ENCODE measurements at regions not wholly inside any gene's neighbourhood (a gene's known extent, or its start where the extent isn't known, plus 50 kb on each side); places are given as distances from the start of the nearest gene placed in this dataset.

DNA sequence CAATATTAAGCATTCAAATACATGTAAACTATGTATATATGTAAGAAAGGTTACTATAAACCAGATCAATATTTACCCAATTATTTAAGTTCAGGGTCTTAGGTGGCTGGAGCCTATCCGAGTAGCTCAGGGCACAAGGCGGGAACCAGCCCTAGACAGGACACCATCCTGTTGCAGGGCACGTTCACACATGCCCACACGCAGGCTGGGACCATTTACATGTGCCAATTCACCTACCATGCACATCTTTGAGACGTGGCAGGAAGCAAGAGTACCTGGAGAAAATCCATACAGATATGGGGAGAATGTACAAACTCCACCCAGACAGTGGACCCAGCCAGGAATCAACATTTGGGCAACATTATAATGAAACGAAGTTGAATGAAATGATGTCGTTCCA, 263.0 kb upstream of the E2F7 start:
- TF ChIP-seq, protein P1, sequence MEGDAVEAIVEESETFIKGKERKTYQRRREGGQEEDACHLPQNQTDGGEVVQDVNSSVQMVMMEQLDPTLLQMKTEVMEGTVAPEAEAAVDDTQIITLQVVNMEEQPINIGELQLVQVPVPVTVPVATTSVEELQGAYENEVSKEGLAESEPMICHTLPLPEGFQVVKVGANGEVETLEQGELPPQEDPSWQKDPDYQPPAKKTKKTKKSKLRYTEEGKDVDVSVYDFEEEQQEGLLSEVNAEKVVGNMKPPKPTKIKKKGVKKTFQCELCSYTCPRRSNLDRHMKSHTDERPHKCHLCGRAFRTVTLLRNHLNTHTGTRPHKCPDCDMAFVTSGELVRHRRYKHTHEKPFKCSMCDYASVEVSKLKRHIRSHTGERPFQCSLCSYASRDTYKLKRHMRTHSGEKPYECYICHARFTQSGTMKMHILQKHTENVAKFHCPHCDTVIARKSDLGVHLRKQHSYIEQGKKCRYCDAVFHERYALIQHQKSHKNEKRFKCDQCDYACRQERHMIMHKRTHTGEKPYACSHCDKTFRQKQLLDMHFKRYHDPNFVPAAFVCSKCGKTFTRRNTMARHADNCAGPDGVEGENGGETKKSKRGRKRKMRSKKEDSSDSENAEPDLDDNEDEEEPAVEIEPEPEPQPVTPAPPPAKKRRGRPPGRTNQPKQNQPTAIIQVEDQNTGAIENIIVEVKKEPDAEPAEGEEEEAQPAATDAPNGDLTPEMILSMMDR (IDR thresholded peaks at IDR 0.05) = no peak
- no peak for TF ChIP-seq RCOR1 (IDR thresholded peaks at IDR 0.05; ENCODE audit: low read length)
- no peak for TF ChIP-seq EP300 (IDR thresholded peaks at IDR 0.05; ENCODE audit: borderline replicate concordance in 1 of 2, low read depth in 1 of 2, low read length in 1 of 2)
- TF ChIP-seq RAD21 (IDR thresholded peaks at IDR 0.05; ENCODE audit: low read length) = no peak
- no peak for TF ChIP-seq CHD2 (IDR thresholded peaks at IDR 0.05; ENCODE audit: low read length, partially characterized antibody)
- TF ChIP-seq FOXM1 (IDR thresholded peaks at IDR 0.05; ENCODE audit: low read depth) = no peak
- TF ChIP-seq MXI1 (IDR thresholded peaks at IDR 0.05; ENCODE audit: low read depth, low read length) = no peak
- TF ChIP-seq, protein P2, sequence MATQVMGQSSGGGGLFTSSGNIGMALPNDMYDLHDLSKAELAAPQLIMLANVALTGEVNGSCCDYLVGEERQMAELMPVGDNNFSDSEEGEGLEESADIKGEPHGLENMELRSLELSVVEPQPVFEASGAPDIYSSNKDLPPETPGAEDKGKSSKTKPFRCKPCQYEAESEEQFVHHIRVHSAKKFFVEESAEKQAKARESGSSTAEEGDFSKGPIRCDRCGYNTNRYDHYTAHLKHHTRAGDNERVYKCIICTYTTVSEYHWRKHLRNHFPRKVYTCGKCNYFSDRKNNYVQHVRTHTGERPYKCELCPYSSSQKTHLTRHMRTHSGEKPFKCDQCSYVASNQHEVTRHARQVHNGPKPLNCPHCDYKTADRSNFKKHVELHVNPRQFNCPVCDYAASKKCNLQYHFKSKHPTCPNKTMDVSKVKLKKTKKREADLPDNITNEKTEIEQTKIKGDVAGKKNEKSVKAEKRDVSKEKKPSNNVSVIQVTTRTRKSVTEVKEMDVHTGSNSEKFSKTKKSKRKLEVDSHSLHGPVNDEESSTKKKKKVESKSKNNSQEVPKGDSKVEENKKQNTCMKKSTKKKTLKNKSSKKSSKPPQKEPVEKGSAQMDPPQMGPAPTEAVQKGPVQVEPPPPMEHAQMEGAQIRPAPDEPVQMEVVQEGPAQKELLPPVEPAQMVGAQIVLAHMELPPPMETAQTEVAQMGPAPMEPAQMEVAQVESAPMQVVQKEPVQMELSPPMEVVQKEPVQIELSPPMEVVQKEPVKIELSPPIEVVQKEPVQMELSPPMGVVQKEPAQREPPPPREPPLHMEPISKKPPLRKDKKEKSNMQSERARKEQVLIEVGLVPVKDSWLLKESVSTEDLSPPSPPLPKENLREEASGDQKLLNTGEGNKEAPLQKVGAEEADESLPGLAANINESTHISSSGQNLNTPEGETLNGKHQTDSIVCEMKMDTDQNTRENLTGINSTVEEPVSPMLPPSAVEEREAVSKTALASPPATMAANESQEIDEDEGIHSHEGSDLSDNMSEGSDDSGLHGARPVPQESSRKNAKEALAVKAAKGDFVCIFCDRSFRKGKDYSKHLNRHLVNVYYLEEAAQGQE (IDR thresholded peaks at IDR 0.05; ENCODE audit: low read depth, low read length) = no peak
